ENCODE measurements at regions not wholly inside any gene's neighbourhood (a gene's known extent, or its start where the extent isn't known, plus 50 kb on each side); places are given as distances from the start of the nearest gene placed in this dataset.
"Not testable (repeated sequence)": the region's sequence is repeated elsewhere in the genome, so short reads cannot be mapped to it uniquely, and the experiment has no call there.

GRCh38 chr4:138798404-138798803, 217.2 kb upstream of the NOCT start:
- no peak for DNase-seq (ENCODE audit: low spot score)

- no peak for DNase-seq (ENCODE audit: low spot score)
Measured at GRCh38 chr4:138797646-138798045, 217.9 kb upstream of the NOCT start.

GRCh38 chr4:138796761-138797160, 218.8 kb upstream of the NOCT start:
- no peak for DNase-seq (ENCODE audit: low spot score)

- no peak for DNase-seq (ENCODE audit: low spot score)
Measured at GRCh38 chr4:138790706-138791340, 224.8 kb upstream of the NOCT start.

GRCh38 chr4:138789796-138790195, 225.8 kb upstream of the NOCT start:
- no peak for DNase-seq (ENCODE audit: low spot score)

GRCh38 chr4:138788857-138789256, 226.7 kb upstream of the NOCT start:
- DNase-seq (ENCODE audit: low spot score) = no peak

GRCh38 chr4:138788267-138788790, 227.3 kb upstream of the NOCT start:
- DNase-seq (ENCODE audit: low spot score) = no peak

- DNase-seq (ENCODE audit: low spot score) = not testable (repeated sequence)
Measured at GRCh38 chr4:138779761-138780160, 235.8 kb upstream of the NOCT start.

GRCh38 chr4:138775890-138776289, 239.7 kb upstream of the NOCT start:
- DNase-seq (ENCODE audit: low spot score) = no peak

- DNase-seq (ENCODE audit: low spot score) = no peak
Measured at GRCh38 chr4:138775489-138775888, 240.1 kb upstream of the NOCT start.

GRCh38 chr4:138774940-138775339, 240.6 kb upstream of the NOCT start:
- DNase-seq (ENCODE audit: low spot score) = no peak

GRCh38 chr4:138774125-138774524, 241.5 kb upstream of the NOCT start:
- DNase-seq (ENCODE audit: low spot score) = not testable (repeated sequence)

- DNase-seq (ENCODE audit: low spot score) = no peak
Measured at GRCh38 chr4:138773321-138773720, 242.3 kb upstream of the NOCT start.

- DNase-seq (ENCODE audit: low spot score) = no peak
Measured at GRCh38 chr4:138772366-138772765, 243.2 kb upstream of the NOCT start.

GRCh38 chr4:138770818-138771217, 244.8 kb upstream of the NOCT start:
- DNase-seq (ENCODE audit: low spot score) = no peak

GRCh38 chr4:138766332-138766731, 249.2 kb upstream of the NOCT start:
- no peak for DNase-seq (ENCODE audit: low spot score)

- no peak for DNase-seq (ENCODE audit: low spot score)
Measured at GRCh38 chr4:138765442-138765841, 250.1 kb upstream of the NOCT start.

- DNase-seq (ENCODE audit: low spot score) = no peak
Measured at GRCh38 chr4:138761638-138762220, 253.9 kb upstream of the NOCT start.

- no peak for DNase-seq (ENCODE audit: low spot score)
Measured at GRCh38 chr4:138759554-138759902, 256.1 kb upstream of the NOCT start.

- no peak for DNase-seq (ENCODE audit: low spot score)
Measured at GRCh38 chr4:138758876-138759553, 256.6 kb upstream of the NOCT start.

- DNase-seq (ENCODE audit: low spot score) = no peak
Measured at GRCh38 chr4:138758196-138758595, 257.4 kb upstream of the NOCT start.

GRCh38 chr4:138757432-138757831, 258.1 kb upstream of the NOCT start:
- no peak for DNase-seq (ENCODE audit: low spot score)

GRCh38 chr4:138756519-138756918, 259.1 kb upstream of the NOCT start:
- no peak for DNase-seq (ENCODE audit: low spot score)

All from mucosa of gallbladder (tissue), 1 donor.